Keratinocyte (primary cell): ENCODE measurements at regions not wholly inside any gene's neighbourhood (a gene's known extent, or its start where the extent isn't known, plus 50 kb on each side); places are given as distances from the start of the nearest gene placed in this dataset.

Experiments used
- CTCF ChIP-seq, 3 experiments: IDR thresholded peaks in 1 of 3; conservative IDR thresholded peaks in 1 of 3; optimal IDR thresholded peaks in 1 of 3; 2 replicates in 2 of 3; 3 replicates in 1 of 3; pipeline versions ENCODE3 to v1.5.1; 2011; ENCODE audit warnings: low read length in 3 of 3, mild to moderate bottlenecking in 3 of 3, moderate library complexity in 2 of 3, control low read depth in 1 of 3, inconsistent platforms in 1 of 3; ENCODE audit not compliant: insufficient read depth in 2 of 3; ENCODE audit errors: extremely low read depth in 1 of 3
- EZH2 ChIP-seq: IDR thresholded peaks from one replicate; pipeline ENCODE4 v1.6.1; 2012; ENCODE audit warnings: inconsistent platforms, mild to moderate bottlenecking, low read length, moderate library complexity

GRCh38 chr12:85708775-85709174 is 127.4 kb downstream of the RASSF9 start:
- TF ChIP-seq CTCF (optimal IDR thresholded peaks at IDR 0.05 in 1 of 3, IDR thresholded peaks at IDR 0.05 in 1 of 3, conservative IDR thresholded peaks at IDR 0.05 in 1 of 3; ENCODE audit: extremely low read depth in 1 of 3, insufficient read depth in 2 of 3, low read length in 3 of 3) (no peak), EZH2 (no peak)
